ENCODE measurements at regions not wholly inside any gene's neighbourhood (a gene's known extent, or its start where the extent isn't known, plus 50 kb on each side); places are given as distances from the start of the nearest gene placed in this dataset.
"Not testable (repeated sequence)": the region's sequence is repeated elsewhere in the genome, so short reads cannot be mapped to it uniquely, and the experiment has no call there.

DNA sequence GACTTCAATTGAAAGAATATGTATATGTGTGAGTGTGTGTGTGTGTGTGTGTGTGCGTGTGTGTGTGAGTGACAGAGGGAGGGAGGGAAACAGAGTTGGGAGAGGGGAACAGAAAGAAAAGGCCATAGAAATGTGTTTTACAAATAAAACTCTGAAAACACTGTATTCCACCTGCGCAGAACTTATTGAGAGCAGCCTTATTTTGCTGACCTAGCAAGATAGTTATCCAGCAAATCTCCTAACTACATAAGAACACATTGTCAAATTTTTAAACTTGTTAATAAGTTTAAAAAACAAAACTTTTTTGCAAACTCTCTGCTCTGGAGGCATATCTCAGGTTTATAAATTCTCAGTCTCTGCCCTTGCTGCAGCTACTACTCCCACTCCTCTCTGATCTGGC is 217.9 kb upstream of the NOCT start:
- Mint-ChIP-seq H3K9me3 (peaks cover 5% of the 10 kb centered on the region), H3K36me3 (ENCODE audit: insufficient read depth) (no peaks in the 10 kb centered on the region), H3K4me3 (no peak overlapping the region), H3K27ac (ENCODE audit: low read depth) (no peak overlapping the region), H3K27me3 (peaks cover 12% of the 10 kb centered on the region), H3K4me1 (no peaks in the 10 kb centered on the region)
- DNase-seq (ENCODE audit: low spot score in 2 of 2) (no peak), ATAC-seq (replicated peaks; ENCODE audit: extremely low read depth, poor library complexity, severe bottlenecking) (no peak)

DNA sequence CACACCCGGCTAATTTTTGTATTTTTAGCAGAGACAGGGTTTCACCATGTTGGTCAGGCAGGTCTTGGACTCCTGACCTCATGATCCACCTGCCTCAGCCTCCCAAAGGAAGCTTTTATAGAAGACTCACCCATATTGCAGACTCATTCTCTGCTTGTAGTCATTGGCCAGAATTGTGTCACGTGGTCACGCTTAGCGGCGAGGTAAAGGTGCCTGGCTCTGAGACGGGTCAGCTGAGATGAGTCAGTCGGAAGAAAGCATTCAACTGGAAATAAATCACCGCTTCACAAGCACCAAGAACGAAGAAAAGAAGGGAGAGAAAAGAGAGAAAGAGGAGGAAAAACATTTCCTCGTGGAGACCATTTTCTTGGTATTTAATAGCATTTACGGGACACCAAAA is 218.8 kb upstream of the NOCT start:
- DNase-seq (ENCODE audit: low spot score in 2 of 2) (no peak), ATAC-seq (replicated peaks; ENCODE audit: extremely low read depth, poor library complexity, severe bottlenecking) (no peak)
- Mint-ChIP-seq H3K4me1 (no peaks in the 10 kb centered on the region), H3K27me3 (peaks cover 18% of the 10 kb centered on the region), H3K4me3 (no peak overlapping the region), H3K27ac (ENCODE audit: low read depth) (no peak overlapping the region), H3K9me3 (peaks cover 5% of the 10 kb centered on the region), H3K36me3 (ENCODE audit: insufficient read depth) (no peaks in the 10 kb centered on the region)

DNA sequence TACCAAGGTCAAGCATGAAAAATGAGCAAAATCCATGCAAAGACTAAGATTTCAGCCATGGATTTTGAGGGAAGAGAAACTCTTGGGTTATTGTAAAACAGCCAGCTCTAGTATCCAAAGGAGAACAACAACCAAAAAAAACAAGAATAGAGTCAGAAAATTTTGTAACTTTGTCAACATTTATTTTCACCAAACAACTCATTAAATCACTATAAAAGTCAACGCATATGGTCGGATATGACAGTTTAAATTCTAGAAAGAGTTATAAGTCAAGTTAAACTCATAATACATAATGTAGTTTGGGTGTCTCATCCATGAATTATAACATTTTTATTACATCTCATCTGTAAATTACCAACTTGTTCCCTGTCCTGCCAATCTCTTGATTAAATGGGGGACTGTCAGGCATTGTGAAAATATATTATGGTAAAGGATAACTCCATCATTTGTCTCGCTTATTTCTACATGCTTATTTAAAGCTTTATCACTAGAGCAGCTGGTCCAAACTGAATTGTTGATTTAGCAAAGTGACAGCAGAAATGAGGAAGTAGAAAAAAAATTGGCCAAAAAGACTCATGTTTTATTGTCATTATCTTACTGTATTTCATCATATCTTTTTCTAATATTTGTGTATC is 224.8 kb upstream of the NOCT start:
- Mint-ChIP-seq H3K4me1 (no peaks in the 10 kb centered on the region), H3K9me3 (peaks cover 5% of the 10 kb centered on the region), H3K27me3 (peaks cover 27% of the 10 kb centered on the region), H3K36me3 (ENCODE audit: insufficient read depth) (no peaks in the 10 kb centered on the region), H3K4me3 (no peak overlapping the region), H3K27ac (ENCODE audit: low read depth) (no peak overlapping the region)
- no peak for ATAC-seq (replicated peaks; ENCODE audit: extremely low read depth, poor library complexity, severe bottlenecking)
- DNase-seq (ENCODE audit: low spot score in 2 of 2): no peak

DNA sequence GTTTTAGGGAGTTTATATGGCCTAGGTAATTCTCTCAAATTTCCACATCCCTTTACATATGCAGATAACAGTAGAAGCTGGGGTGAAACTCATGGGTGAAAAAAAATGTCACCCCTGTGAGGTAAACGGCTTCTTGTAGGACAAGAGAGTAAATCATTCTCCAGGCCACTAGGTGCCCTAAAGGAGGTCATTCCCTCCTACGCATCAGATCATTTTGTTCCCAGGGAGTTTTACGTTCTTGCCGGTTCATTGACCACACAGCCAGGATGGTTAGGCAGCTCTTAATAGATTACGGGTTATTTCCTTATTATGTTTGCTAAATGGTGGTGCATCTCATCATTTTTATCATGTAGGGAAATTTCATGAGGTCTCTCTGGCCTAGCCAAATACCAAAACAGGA is 225.8 kb upstream of the NOCT start:
- H3K36me3 Mint-ChIP-seq (ENCODE audit: insufficient read depth): no peaks in the 10 kb centered on the region
- ATAC-seq (replicated peaks; ENCODE audit: extremely low read depth, poor library complexity, severe bottlenecking): no peak
- peaks cover 29% of the 10 kb centered on the region for H3K27me3 Mint-ChIP-seq

DNA sequence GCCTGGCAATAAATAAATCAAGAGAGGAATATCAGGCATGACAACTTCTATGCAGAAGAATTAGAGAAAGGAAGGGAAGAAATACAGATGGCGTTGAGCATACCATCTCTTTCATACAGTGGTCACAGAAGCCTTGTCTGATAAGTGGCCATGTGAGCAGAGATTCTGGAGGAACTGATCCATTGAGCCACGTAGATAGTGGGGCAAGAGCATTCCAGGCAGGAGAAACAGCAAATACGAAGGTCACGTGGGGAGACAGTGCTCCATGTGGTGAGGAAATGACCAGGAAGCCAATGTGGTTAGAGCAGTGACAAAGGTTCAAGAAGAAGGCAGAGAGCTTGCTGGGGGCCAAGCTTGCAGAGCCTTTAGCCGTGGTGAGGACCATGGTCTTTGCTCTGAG is 226.7 kb upstream of the NOCT start:
- no peak overlapping the region for H3K4me3 Mint-ChIP-seq
- peaks cover 29% of the 10 kb centered on the region for H3K27me3 Mint-ChIP-seq
- peaks cover 5% of the 10 kb centered on the region for H3K9me3 Mint-ChIP-seq
- no peaks in the 10 kb centered on the region for H3K36me3 Mint-ChIP-seq (ENCODE audit: insufficient read depth)
- H3K4me1 Mint-ChIP-seq: no peaks in the 10 kb centered on the region
- no peak for ATAC-seq (replicated peaks; ENCODE audit: extremely low read depth, poor library complexity, severe bottlenecking)
- no peak for DNase-seq (ENCODE audit: low spot score in 2 of 2)
- H3K27ac Mint-ChIP-seq (ENCODE audit: low read depth): no peak overlapping the region

More for the DNA sequence above, 225.8 kb upstream of the NOCT start:
- Mint-ChIP-seq H3K4me1 (no peaks in the 10 kb centered on the region), H3K9me3 (peaks cover 5% of the 10 kb centered on the region), H3K4me3 (no peak overlapping the region), H3K27ac (ENCODE audit: low read depth) (no peak overlapping the region)
- DNase-seq (ENCODE audit: low spot score in 2 of 2): no peak

DNA sequence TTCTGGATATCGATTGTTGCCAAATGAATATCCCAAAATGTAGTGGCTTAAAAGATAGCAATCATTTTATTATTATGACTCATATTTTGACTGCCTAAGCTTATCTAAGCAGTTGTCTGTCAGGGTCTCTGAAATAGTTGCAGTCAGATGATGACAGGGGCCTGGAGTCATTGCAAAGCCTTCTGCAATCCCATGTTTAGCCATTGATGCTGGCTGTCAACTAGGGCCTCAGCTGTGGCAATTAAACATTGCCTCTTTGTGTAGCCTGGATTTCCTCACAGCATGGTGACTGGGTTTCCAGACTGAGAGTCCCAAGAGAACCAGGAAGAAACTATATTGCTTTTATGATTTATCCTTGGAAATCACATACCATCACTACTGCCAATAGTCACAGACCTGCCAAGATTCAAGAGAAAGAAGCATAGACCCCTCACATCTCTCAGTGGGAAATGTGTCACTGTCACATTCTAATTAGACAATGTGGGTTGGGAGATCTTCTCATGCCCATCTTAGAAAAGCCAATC is 227.3 kb upstream of the NOCT start:
- no peak for DNase-seq (ENCODE audit: low spot score in 2 of 2)
- no peaks in the 10 kb centered on the region for H3K4me1 Mint-ChIP-seq
- peaks cover 3% of the 10 kb centered on the region for H3K9me3 Mint-ChIP-seq
- H3K27ac Mint-ChIP-seq (ENCODE audit: low read depth): no peak overlapping the region
- peaks cover 24% of the 10 kb centered on the region for H3K27me3 Mint-ChIP-seq
- H3K36me3 Mint-ChIP-seq (ENCODE audit: insufficient read depth): no peaks in the 10 kb centered on the region
- no peak overlapping the region for H3K4me3 Mint-ChIP-seq
- no peak for ATAC-seq (replicated peaks; ENCODE audit: extremely low read depth, poor library complexity, severe bottlenecking)

DNA sequence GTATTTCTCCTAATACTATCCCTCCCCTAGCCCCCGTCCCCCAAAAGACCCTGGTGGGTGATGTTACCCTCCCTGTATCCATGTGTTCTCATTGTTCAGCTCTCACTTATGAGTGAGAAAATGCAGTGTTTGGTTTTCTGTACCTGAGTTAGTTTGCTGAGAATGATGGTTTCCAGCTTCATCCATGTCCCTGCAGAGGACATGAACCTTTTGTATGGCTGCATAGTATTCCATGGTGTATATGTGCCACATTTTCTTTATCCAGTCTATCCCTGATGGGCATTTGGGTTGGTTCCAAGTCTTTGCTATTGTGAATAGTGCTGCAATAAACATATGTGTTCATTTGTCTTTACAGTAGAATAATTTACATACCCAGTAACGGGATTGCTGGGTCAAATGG is 235.8 kb upstream of the NOCT start:
- not testable (repeated sequence) for DNase-seq (ENCODE audit: low spot score in 2 of 2); H3K27me3 Mint-ChIP-seq; H3K27ac Mint-ChIP-seq (ENCODE audit: low read depth); ATAC-seq (replicated peaks; ENCODE audit: extremely low read depth, poor library complexity, severe bottlenecking); H3K36me3 Mint-ChIP-seq (ENCODE audit: insufficient read depth); H3K4me3 Mint-ChIP-seq; H3K4me1 Mint-ChIP-seq
- H3K9me3 Mint-ChIP-seq: peaks cover 11% of the 10 kb centered on the region

DNA sequence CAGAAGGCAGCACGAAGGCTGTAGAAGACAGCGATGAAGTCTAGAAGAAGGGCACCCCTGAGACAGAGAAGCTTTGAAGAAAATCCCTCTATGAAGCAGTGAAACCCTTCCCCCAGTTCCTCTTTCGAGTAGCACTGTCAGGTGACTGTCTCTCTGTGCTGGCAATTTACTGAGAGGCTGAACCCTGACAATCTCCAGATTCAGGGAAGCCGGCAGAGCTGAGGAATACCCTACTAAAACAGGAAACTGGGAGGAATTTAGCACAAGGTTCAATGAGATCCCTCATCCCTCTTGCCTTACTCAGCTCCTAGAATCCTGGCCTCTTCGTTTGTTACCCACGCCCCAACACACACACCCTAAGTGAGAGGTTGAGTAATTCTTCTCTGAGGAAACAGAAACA is 239.7 kb upstream of the NOCT start:
- no peak overlapping the region for H3K4me3 Mint-ChIP-seq
- H3K4me1 Mint-ChIP-seq: no peaks in the 10 kb centered on the region
- peaks cover 5% of the 10 kb centered on the region for H3K9me3 Mint-ChIP-seq
- no peak for ATAC-seq (replicated peaks; ENCODE audit: extremely low read depth, poor library complexity, severe bottlenecking)
- H3K27ac Mint-ChIP-seq (ENCODE audit: low read depth): no peak overlapping the region
- H3K27me3 Mint-ChIP-seq: no peaks in the 10 kb centered on the region
- DNase-seq (ENCODE audit: low spot score in 2 of 2): no peak
- no peaks in the 10 kb centered on the region for H3K36me3 Mint-ChIP-seq (ENCODE audit: insufficient read depth)

DNA sequence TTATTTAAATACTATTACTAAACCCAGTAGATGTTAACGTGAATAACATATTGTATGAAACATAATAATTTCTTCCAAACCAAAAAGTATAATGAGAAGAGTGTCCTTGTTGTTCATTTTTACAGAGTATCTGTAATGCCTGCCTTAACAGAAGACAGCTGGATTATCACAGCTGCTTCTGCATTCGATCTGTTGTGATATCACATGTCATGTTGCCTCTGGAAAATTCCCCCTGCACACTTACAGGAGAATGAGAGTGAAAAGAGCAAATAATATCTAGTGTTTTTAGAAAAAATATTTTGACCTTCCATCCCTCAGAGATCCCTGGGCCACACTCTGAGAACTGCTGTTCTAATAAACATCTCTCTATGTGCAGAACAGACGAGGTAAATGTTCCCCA is 240.1 kb upstream of the NOCT start:
- no peak overlapping the region for H3K27ac Mint-ChIP-seq (ENCODE audit: low read depth)
- DNase-seq (ENCODE audit: low spot score in 2 of 2) (no peak), ATAC-seq (replicated peaks; ENCODE audit: extremely low read depth, poor library complexity, severe bottlenecking) (no peak)
- no peaks in the 10 kb centered on the region for H3K36me3 Mint-ChIP-seq (ENCODE audit: insufficient read depth)
- H3K4me3 Mint-ChIP-seq: no peak overlapping the region
- H3K27me3 Mint-ChIP-seq: no peaks in the 10 kb centered on the region
- H3K4me1 Mint-ChIP-seq: no peaks in the 10 kb centered on the region
- peaks cover 5% of the 10 kb centered on the region for H3K9me3 Mint-ChIP-seq

DNA sequence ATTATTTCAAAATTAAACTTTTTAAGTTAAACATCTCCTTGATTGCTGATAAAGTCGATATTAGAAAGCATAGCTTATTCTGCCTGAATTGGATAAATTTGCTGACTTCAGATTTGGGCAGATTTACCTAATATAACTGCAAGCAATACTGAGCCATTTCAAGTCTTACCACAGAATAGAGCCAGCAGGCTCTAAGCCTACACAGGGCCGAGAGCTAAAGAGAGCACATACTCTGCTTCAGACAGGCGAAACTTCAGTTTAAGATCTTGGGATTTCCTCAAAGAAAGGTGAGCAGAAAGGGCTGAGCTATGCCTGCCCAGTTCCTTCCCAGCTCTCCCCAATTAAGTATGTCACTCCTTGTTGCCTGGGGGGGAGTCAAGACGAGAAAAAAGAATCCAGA is 240.6 kb upstream of the NOCT start:
- no peak overlapping the region for H3K4me3 Mint-ChIP-seq
- no peaks in the 10 kb centered on the region for H3K36me3 Mint-ChIP-seq (ENCODE audit: insufficient read depth)
- peaks cover 5% of the 10 kb centered on the region for H3K9me3 Mint-ChIP-seq
- H3K27me3 Mint-ChIP-seq: no peaks in the 10 kb centered on the region
- no peak overlapping the region for H3K27ac Mint-ChIP-seq (ENCODE audit: low read depth)
- no peak for ATAC-seq (replicated peaks; ENCODE audit: extremely low read depth, poor library complexity, severe bottlenecking)
- no peak for DNase-seq (ENCODE audit: low spot score in 2 of 2)
- no peaks in the 10 kb centered on the region for H3K4me1 Mint-ChIP-seq

DNA sequence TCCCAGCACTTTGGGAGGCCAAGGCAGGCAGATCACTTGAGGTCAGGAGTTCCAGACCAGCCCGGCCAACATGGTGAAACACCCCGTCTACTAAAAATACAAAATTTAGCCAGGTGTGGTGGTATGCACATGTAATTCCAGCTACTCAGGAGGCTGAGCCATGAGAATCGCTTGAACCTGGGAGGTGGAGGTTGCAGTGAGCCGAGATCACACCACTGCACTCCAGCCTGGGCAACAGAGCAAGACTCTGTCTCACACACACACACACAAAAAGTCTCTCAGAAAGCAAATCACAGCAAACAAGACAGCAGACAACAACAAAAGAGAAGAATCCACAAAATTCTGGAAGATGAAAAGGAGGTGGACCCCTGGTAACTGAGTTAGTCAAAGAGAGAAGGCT is 241.5 kb upstream of the NOCT start:
- H3K36me3 Mint-ChIP-seq (ENCODE audit: insufficient read depth); ATAC-seq (replicated peaks; ENCODE audit: extremely low read depth, poor library complexity, severe bottlenecking); H3K27me3 Mint-ChIP-seq; H3K4me1 Mint-ChIP-seq; H3K27ac Mint-ChIP-seq (ENCODE audit: low read depth); DNase-seq (ENCODE audit: low spot score in 2 of 2); H3K4me3 Mint-ChIP-seq; H3K9me3 Mint-ChIP-seq: not testable (repeated sequence)

DNA sequence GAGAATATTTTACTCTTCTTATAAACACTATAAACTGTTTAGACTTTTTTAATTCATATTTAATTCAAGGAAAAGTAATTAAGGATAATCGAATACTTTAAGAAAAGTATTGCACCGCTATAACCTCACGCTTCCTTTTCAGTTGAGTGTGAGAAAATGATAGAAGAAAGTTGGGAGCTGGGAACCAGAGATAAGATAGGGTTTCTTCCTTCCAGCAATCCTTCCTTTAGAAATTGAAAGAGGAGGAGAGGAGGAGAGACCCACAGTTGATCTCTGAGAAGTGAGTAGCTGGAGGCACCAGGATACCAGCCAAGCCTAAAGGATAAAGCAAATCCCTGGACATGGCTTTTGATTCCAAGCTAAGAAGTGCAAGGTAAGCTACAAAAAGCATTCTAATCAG is 242.3 kb upstream of the NOCT start:
- Mint-ChIP-seq H3K27ac (ENCODE audit: low read depth) (no peak overlapping the region), H3K27me3 (no peaks in the 10 kb centered on the region), H3K9me3 (peaks cover 5% of the 10 kb centered on the region), H3K4me1 (no peaks in the 10 kb centered on the region), H3K4me3 (no peak overlapping the region), H3K36me3 (ENCODE audit: insufficient read depth) (no peaks in the 10 kb centered on the region)
- ATAC-seq (replicated peaks; ENCODE audit: extremely low read depth, poor library complexity, severe bottlenecking): no peak
- DNase-seq (ENCODE audit: low spot score in 2 of 2): no peak

DNA sequence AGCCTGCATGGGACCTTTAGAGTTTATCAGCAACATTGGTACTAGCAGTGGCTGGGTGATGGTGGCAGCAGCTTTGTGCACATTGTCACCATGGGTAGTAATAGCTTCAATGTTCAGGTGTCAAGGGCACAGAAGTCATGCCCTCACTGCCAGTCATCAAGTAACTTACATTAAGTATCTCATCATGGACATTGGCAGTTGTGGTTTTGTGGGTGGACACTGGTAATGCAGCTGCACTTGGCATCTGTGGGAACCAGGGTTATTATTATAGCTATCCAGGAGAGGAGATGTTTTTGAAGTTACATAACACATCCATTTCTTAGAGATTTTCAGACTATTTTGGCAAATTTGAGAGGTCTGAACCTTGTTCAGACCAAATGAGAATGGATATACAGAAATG is 243.2 kb upstream of the NOCT start:
- no peaks in the 10 kb centered on the region for H3K36me3 Mint-ChIP-seq (ENCODE audit: insufficient read depth)
- ATAC-seq (replicated peaks; ENCODE audit: extremely low read depth, poor library complexity, severe bottlenecking): no peak
- no peaks in the 10 kb centered on the region for H3K27me3 Mint-ChIP-seq
- no peaks in the 10 kb centered on the region for H3K4me1 Mint-ChIP-seq
- H3K9me3 Mint-ChIP-seq: no peaks in the 10 kb centered on the region
- DNase-seq (ENCODE audit: low spot score in 2 of 2): no peak
- no peak overlapping the region for H3K4me3 Mint-ChIP-seq
- no peak overlapping the region for H3K27ac Mint-ChIP-seq (ENCODE audit: low read depth)
